ENCODE measurements at regions not wholly inside any gene's neighbourhood (a gene's known extent, or its start where the extent isn't known, plus 50 kb on each side); places are given as distances from the start of the nearest gene placed in this dataset.

- DNase-seq: no peak
Measured at GRCh38 chr11:12315024-12315423, 62.3 kb upstream of the PARVA start.

GRCh38 chr11:12316432-12316831 lies 60.9 kb upstream of the PARVA start:
- DNase-seq: no peak

GRCh38 chr11:12318791-12319438 lies 58.5 kb upstream of the PARVA start:
- DNase-seq: peak; percentile 89 to 95

GRCh38 chr11:12319461-12319951 lies 57.9 kb upstream of the PARVA start:
- peak; percentile 80 to 87 for DNase-seq

GRCh38 chr11:12319988-12320387 lies 57.4 kb upstream of the PARVA start:
- DNase-seq: peak in 1 of 2 experiments; percentile 49

GRCh38 chr11:12321217-12321937 lies 56.0 kb upstream of the PARVA start:
- no peak for DNase-seq

GRCh38 chr11:12324585-12324984 lies 52.8 kb upstream of the PARVA start:
- no peak for DNase-seq

Measured in NCI-H446 (cell line).